Right lobe of liver (tissue), 4 donors: ENCODE measurements at regions not wholly inside any gene's neighbourhood (a gene's known extent, or its start where the extent isn't known, plus 50 kb on each side); places are given as distances from the start of the nearest gene placed in this dataset.

Experiments used
- POLR2A ChIP-seq: fragments of 450-650 bp; IDR thresholded peaks from one replicate; pipeline ENCODE4 v1.6.1; 2017; ENCODE audit warnings: antibody characterized with exemption, mild to moderate bottlenecking
- TF ChIP-seq, protein P1 (sequence below), 4 donors: fragments of 200-600 bp in 3 of 4; fragments of 450-650 bp in 1 of 4; IDR thresholded peaks; one replicate each; pipeline versions ENCODE4 v1.5.1 to v1.8.0; 2016 to 2022; ENCODE audit warnings: antibody characterized with exemption in 4 of 4, mild to moderate bottlenecking in 2 of 4
- donor health status: DM: no; HTN: no; CAD: no.
- donor health status: DM: no; HTN: no; CAD: no.
- donor health status: DM: no; HTN: yes; CAD: no.

DNA sequence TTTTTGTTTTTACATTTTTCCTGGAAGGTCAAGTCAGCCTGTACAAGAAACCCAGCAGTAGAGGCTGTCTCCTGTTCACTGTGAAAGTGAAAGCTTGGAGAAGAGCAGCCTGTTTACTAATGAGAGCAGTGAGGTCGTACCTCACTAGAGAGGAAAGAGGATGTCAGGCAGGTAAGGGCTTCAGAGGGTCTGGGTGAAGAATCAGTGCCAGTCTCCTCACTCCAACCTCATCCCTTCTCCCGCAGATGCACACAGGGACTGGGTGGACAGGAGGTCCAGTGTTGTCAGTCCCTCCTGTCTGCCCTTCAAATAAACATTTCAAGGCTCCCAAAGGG is 462.5 kb downstream of the KLF5 start:
- TF ChIP-seq POLR2A: no peak
- TF ChIP-seq, protein P1, sequence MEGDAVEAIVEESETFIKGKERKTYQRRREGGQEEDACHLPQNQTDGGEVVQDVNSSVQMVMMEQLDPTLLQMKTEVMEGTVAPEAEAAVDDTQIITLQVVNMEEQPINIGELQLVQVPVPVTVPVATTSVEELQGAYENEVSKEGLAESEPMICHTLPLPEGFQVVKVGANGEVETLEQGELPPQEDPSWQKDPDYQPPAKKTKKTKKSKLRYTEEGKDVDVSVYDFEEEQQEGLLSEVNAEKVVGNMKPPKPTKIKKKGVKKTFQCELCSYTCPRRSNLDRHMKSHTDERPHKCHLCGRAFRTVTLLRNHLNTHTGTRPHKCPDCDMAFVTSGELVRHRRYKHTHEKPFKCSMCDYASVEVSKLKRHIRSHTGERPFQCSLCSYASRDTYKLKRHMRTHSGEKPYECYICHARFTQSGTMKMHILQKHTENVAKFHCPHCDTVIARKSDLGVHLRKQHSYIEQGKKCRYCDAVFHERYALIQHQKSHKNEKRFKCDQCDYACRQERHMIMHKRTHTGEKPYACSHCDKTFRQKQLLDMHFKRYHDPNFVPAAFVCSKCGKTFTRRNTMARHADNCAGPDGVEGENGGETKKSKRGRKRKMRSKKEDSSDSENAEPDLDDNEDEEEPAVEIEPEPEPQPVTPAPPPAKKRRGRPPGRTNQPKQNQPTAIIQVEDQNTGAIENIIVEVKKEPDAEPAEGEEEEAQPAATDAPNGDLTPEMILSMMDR (IDR thresholded peaks at IDR 0.05): no peak
